DND-41 (cell line): ENCODE measurements at regions not wholly inside any gene's neighbourhood (a gene's known extent, or its start where the extent isn't known, plus 50 kb on each side); places are given as distances from the start of the nearest gene placed in this dataset.
"Not testable (repeated sequence)": the region's sequence is repeated elsewhere in the genome, so short reads cannot be mapped to it uniquely, and the experiment has no call there.

Source experiments
- ATAC-seq: fragments of 200-7000 bp; cut with Tn5 transposase; 3 replicates; pipeline ENCODE4 v1.9.1; 2021; ENCODE audit warnings: low read depth; ENCODE audit not compliant: insufficient read depth
- DNase-seq: peaks from one replicate; pipeline ENCODE4 v3.0.0-alpha.2; 2020
- H2AFZ ChIP-seq: 2 replicates; pipeline ENCODE4 v1.6.0; 2012; ENCODE audit warnings: low read depth, low read length
- H3K27ac ChIP-seq: 2 replicates; pipeline ENCODE4 v1.5.1; 2012; ENCODE audit warnings: low read length, inconsistent platforms
- H3K27me3 ChIP-seq: fragments of 200-600 bp; sonication (generic); 2 replicates; pipeline ENCODE4 v1.6.0; 2012; ENCODE audit warnings: low read length, mild to moderate bottlenecking, inconsistent platforms; ENCODE audit not compliant: insufficient read depth, poor library complexity
- H3K36me3 ChIP-seq: 2 replicates; pipeline ENCODE4 v1.5.1; 2012; ENCODE audit warnings: low read length, inconsistent platforms; ENCODE audit not compliant: insufficient read depth
- H3K4me1 ChIP-seq: 2 replicates; pipeline ENCODE4 v1.5.1; 2012; ENCODE audit warnings: mild to moderate bottlenecking, low read length; ENCODE audit not compliant: insufficient read depth
- H3K4me2 ChIP-seq: 2 replicates; pipeline ENCODE4 v1.6.0; 2012; ENCODE audit warnings: mild to moderate bottlenecking, moderate library complexity, low read length, inconsistent platforms; ENCODE audit not compliant: insufficient read depth
- H3K4me3 ChIP-seq, 2 experiments: fragments of 200-600 bp in 1 of 2; shearing (Covaris generic) in 1 of 2; 2 replicates each; pipeline ENCODE4 v1.5.1; 2012 to 2016; ENCODE audit warnings: inconsistent platforms in 2 of 2, low read length in 2 of 2, mild to moderate bottlenecking in 2 of 2, low read depth in 1 of 2, moderate library complexity in 1 of 2
- H3K79me2 ChIP-seq: 2 replicates; pipeline ENCODE4 v1.6.0; 2012; ENCODE audit warnings: low read length, inconsistent platforms; ENCODE audit not compliant: insufficient read depth
- H3K9ac ChIP-seq: 2 replicates; pipeline ENCODE4 v1.6.0; 2012; ENCODE audit warnings: low read depth, mild to moderate bottlenecking, inconsistent platforms, low read length, moderate library complexity
- H3K9me3 ChIP-seq: 2 replicates; pipeline ENCODE4 v1.5.1; 2012; ENCODE audit warnings: low read length, moderate library complexity, mild to moderate bottlenecking, inconsistent platforms; ENCODE audit not compliant: insufficient read depth, severe bottlenecking
- H4K20me1 ChIP-seq: 2 replicates; pipeline ENCODE4 v1.6.0; 2012; ENCODE audit warnings: low read length; ENCODE audit not compliant: insufficient read depth
- EZH2 ChIP-seq: IDR thresholded peaks from 3 replicates; pipeline ENCODE4 v1.6.1; 2012; ENCODE audit warnings: borderline replicate concordance, low read depth, mild to moderate bottlenecking, moderate library complexity, low read length, inconsistent platforms; ENCODE audit not compliant: severe bottlenecking
- TF ChIP-seq, protein P1 (sequence below): IDR thresholded peaks from 2 replicates; pipeline ENCODE4 v1.5.1; 2012; ENCODE audit warnings: borderline replicate concordance, low read length, moderate library complexity, mild to moderate bottlenecking; ENCODE audit not compliant: poor library complexity, severe bottlenecking; ENCODE audit errors: extremely low read depth

DNA sequence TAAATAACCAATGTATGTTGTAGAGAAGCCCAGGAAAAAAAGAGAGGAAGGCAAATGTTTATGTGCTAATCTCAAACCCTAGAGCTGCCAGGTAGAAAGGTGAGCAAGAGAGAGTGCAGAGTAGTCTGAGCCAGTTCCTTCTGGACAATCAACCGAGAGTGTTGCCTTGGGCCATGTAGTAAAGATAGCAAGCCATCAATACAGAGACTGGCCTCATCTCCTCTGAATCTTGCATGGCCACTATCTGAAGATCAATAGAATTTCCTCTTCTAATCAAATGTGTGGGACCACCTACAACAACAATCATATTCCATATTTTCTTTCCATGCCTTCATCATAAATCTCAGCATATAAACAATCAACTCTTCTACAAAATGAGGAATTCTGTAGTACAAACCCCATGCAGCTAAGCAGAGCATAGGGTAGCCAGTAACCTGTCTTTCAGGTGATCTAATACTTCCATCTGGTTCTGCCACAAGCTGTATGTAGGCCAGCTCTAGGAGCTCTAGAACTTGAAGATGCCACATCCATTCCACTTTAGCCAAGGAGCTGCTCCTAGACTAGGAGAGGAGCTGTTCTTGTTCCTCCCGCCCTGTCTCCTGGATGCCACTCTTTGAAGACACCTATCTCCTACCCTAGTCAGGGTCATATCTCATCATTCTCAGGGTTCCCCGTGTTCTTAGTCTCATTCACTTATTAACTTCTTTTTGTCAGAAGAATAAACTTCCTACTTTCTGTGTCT, 75.8 kb upstream of the SLC38A4 start:
- TF ChIP-seq, protein P1, sequence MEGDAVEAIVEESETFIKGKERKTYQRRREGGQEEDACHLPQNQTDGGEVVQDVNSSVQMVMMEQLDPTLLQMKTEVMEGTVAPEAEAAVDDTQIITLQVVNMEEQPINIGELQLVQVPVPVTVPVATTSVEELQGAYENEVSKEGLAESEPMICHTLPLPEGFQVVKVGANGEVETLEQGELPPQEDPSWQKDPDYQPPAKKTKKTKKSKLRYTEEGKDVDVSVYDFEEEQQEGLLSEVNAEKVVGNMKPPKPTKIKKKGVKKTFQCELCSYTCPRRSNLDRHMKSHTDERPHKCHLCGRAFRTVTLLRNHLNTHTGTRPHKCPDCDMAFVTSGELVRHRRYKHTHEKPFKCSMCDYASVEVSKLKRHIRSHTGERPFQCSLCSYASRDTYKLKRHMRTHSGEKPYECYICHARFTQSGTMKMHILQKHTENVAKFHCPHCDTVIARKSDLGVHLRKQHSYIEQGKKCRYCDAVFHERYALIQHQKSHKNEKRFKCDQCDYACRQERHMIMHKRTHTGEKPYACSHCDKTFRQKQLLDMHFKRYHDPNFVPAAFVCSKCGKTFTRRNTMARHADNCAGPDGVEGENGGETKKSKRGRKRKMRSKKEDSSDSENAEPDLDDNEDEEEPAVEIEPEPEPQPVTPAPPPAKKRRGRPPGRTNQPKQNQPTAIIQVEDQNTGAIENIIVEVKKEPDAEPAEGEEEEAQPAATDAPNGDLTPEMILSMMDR, result no peak
- TF ChIP-seq EZH2, result no peak
- peak overlapping the region; percentile 46; the same call in 1 of the 2 replicates for H3K4me2 ChIP-seq
- ATAC-seq, result peak; percentile 40; the same call in 1 of the 3 replicates

DNA sequence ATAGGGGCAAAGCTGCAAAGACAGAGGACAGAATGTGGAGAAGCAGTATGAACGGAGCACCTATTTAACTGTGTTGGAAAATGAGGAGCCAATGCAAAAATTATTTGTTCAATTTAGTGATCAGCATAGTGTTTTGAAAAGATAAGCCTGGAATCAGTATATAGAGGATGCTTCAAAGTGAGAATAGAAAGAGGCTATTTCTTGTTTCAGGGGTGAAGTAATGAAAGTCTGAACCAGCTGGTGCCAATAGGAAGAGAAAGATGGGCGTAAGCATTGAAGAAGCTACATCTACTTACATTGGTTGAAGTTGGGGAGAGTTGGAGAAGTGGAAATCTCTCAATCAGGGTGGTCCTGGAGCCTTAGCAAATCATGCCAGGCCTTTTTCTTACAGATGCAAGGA, 77.3 kb upstream of the SLC38A4 start:
- no peaks in the 10 kb centered on the region for H3K9me3 ChIP-seq
- TF ChIP-seq, protein P1, result no peak
- no peak for TF ChIP-seq EZH2
- H3K4me2 ChIP-seq, result no peak overlapping the region
- no peak overlapping the region for H2AFZ ChIP-seq
- H3K27ac ChIP-seq, result no peak overlapping the region
- H3K9ac ChIP-seq, result no peak overlapping the region
- H3K4me1 ChIP-seq, result peaks cover 12% of the 10 kb centered on the region
- no peaks in the 10 kb centered on the region for H3K36me3 ChIP-seq
- no peaks in the 10 kb centered on the region for H3K27me3 ChIP-seq
- H3K79me2 ChIP-seq, result no peaks in the 10 kb centered on the region
- H4K20me1 ChIP-seq, result no peaks in the 10 kb centered on the region
- no peak for ATAC-seq
- DNase-seq, result no peak
- H3K4me3 ChIP-seq, result no peak overlapping the region

More for the DNA sequence above, 75.8 kb upstream of the SLC38A4 start:
- Histone ChIP-seq H3K9me3 (no peaks in the 10 kb centered on the region), H3K9ac (no peak overlapping the region), H3K4me3 (no peak overlapping the region), H3K36me3 (no peaks in the 10 kb centered on the region), H3K79me2 (no peaks in the 10 kb centered on the region), H3K27ac (no peak overlapping the region), H4K20me1 (no peaks in the 10 kb centered on the region), H3K4me1 (peaks cover 12% of the 10 kb centered on the region), H3K27me3 (no peaks in the 10 kb centered on the region), H2AFZ (peak overlapping the region; percentile 57)
- DNase-seq, result no peak

DNA sequence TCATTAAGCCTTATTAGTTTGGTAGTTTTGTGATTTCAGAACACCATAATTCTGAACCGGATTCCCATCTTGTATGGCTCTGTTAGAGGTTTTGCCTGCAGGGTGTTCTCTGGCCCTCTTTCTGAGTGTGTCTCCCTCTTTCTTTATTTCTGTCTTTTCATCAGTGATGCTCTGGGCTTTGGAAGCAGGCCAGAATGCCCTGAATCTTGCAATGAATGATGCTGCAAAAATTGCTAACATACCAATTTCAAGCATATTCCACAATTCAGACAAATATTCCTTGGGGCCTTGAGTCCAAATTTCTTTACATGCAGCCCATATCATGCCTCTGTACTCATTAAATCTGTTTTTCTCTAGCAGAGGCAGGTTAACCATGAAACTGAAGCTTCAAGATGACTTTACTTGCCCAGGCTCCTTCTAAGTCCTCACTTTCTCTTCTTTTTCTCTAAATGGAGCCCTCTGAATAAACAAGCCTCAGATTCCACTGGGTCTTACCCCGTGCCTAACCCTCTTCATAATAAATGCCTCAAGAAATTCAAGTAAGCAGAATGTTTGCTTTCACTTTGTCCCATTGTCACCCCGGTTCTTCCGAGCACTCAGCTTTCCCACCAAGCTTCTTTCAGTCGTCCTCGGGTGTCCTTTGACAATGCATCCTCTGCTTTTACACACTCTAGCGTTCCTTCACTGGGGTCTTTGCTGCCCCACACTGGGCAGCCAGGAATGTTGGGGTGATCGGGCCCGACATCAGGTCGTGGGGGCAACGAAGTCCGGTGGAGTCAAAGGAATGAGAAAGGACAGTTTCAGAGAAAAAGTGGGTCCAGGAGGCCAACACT, 78.8 kb upstream of the SLC38A4 start:
- DNase-seq (no peak), ATAC-seq (no peak)
- Histone ChIP-seq H3K27ac (no peak overlapping the region), H3K4me1 (peaks cover 12% of the 10 kb centered on the region), H3K27me3 (no peaks in the 10 kb centered on the region), H3K79me2 (no peaks in the 10 kb centered on the region), H3K4me2 (no peak overlapping the region), H3K36me3 (no peaks in the 10 kb centered on the region), H3K9ac (no peak overlapping the region), H3K9me3 (no peaks in the 10 kb centered on the region), H2AFZ (no peak overlapping the region), H3K4me3 (no peak overlapping the region), H4K20me1 (no peaks in the 10 kb centered on the region)
- TF ChIP-seq EZH2, result no peak
- TF ChIP-seq, protein P1, result no peak

DNA sequence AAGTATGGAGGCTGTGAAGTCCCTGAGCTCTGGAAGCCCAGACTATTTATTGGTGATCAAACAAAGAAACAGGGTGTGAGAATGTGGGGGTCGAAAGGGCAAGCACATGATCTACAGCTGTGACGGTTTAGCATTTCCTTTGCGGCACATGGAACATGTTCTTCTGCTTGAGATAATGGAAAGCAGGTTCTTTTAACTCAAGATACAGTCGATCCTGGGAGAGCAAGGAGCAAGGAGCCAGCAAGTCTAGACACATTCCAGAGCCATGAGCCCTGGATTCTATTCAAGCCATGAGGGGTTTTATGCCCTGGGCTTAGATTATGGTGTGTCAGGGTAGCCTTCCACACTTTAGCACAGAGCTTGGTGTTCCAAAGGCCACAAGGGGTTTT, 79.4 kb upstream of the SLC38A4 start:
- not testable (repeated sequence) for H2AFZ ChIP-seq, H3K4me2 ChIP-seq, H3K4me3 ChIP-seq, H3K9me3 ChIP-seq, H4K20me1 ChIP-seq, H3K36me3 ChIP-seq, H3K79me2 ChIP-seq, H3K9ac ChIP-seq, H3K27ac ChIP-seq, H3K27me3 ChIP-seq, ATAC-seq, DNase-seq
- H3K4me1 ChIP-seq, result peaks cover 12% of the 10 kb centered on the region
